RWPE1 (cell line): ENCODE measurements at regions not wholly inside any gene's neighbourhood (a gene's known extent, or its start where the extent isn't known, plus 50 kb on each side); places are given as distances from the start of the nearest gene placed in this dataset.

Experiments
- CTCF ChIA-PET: fragments of 350-600 bp; sonication (Branson Sonifier 250); formaldehyde crosslinking; extraction: SDS; loops from one replicate; lab custom pipeline; 2021; lab: Yijun Ruan, JAX
- POLR2A ChIA-PET: fragments of 400-600 bp; formaldehyde crosslinking; extraction: SDS; loops from one replicate; lab custom pipeline; 2020; ENCODE audit warnings: antibody characterized with exemption; ENCODE audit not compliant: low non-redundant PET; lab: Yijun Ruan, JAX
- DNase-seq: peaks from one replicate; pipeline ENCODE4 v3.0.0; 2012; ENCODE audit warnings: low spot score
- H3K27ac ChIP-seq: fragments of 450-650 bp; 2 replicates; pipeline ENCODE4 v1.5.1; 2017
- CTCF ChIP-seq: fragments of 450-650 bp; conservative IDR thresholded peaks from 2 replicates; pipeline ENCODE4 v1.5.1; 2017; ENCODE audit warnings: low read depth, mild to moderate bottlenecking

GRCh38 chr6:140354296-140354695 lies 979.8 kb upstream of the CITED2 start:
- no peak for TF ChIP-seq CTCF
- ChIA-PET CTCF (no interaction called here), POLR2A (no interaction called here)
- no peak overlapping the region for H3K27ac ChIP-seq
- DNase-seq, result no peak

- H3K27ac ChIP-seq, result no peak overlapping the region
- ChIA-PET POLR2A (no interaction called here), CTCF (no interaction called here)
- no peak for DNase-seq
- TF ChIP-seq CTCF, result no peak
Observed at GRCh38 chr6:140353536-140353935, 979.1 kb upstream of the CITED2 start.

GRCh38 chr6:140346428-140346827 lies 972.0 kb upstream of the CITED2 start:
- ChIA-PET POLR2A (no interaction called here), CTCF (interaction anchor here (0.6 kb wide), 1 partner anchor 449 kb away, joined by 4 read pairs; no protein-coding TSS in a partner anchor)
- TF ChIP-seq CTCF, result no peak
- DNase-seq, result no peak
- no peak overlapping the region for H3K27ac ChIP-seq

- DNase-seq, result no peak
- POLR2A ChIA-PET, result no interaction called here
- no peak for TF ChIP-seq CTCF
- CTCF ChIA-PET, result interaction anchor here (0.6 kb wide), 1 partner anchor 1243 kb away, joined by 3 read pairs; no protein-coding TSS in a partner anchor
- no peak overlapping the region for H3K27ac ChIP-seq
Observed at GRCh38 chr6:140345935-140346334, 971.5 kb upstream of the CITED2 start.

- DNase-seq, result peak; percentile 13
- TF ChIP-seq CTCF, result no peak
- CTCF ChIA-PET, result interaction anchor here (0.5 to 0.7 kb wide), 2 partner anchors 255 to 1192 kb away, joined by 3 read pairs; no protein-coding TSS in a partner anchor
- POLR2A ChIA-PET, result no interaction called here
- no peak overlapping the region for H3K27ac ChIP-seq
Observed at GRCh38 chr6:140344142-140344913, 969.9 kb upstream of the CITED2 start.

GRCh38 chr6:140343128-140343527 lies 968.7 kb upstream of the CITED2 start:
- no peak for DNase-seq
- no peak overlapping the region for H3K27ac ChIP-seq
- POLR2A ChIA-PET, result no interaction called here
- TF ChIP-seq CTCF, result no peak
- CTCF ChIA-PET, result interaction anchor here (0.7 kb wide), 1 partner anchor 1182 kb away, joined by 4 read pairs; no protein-coding TSS in a partner anchor
